HFFc6 (cell line): ENCODE measurements at regions not wholly inside any gene's neighbourhood (a gene's known extent, or its start where the extent isn't known, plus 50 kb on each side); places are given as distances from the start of the nearest gene placed in this dataset.

ENCODE experiments used
- DNase-seq: peaks from one replicate; pipeline ENCODE4 v3.0.0-alpha.2; 2018
- H3K27ac Mint-ChIP-seq: 2 replicates; pipeline ENCODE4 v1.8.0; 2020; ENCODE audit warnings: mild to moderate bottlenecking, mixed read lengths
- H3K27me3 Mint-ChIP-seq: 2 replicates; pipeline ENCODE4 v1.8.0; 2021; ENCODE audit warnings: mild to moderate bottlenecking, moderate library complexity, mixed read lengths; ENCODE audit not compliant: insufficient read depth
- H3K36me3 Mint-ChIP-seq: 2 replicates; pipeline ENCODE4 v1.8.0; 2021; ENCODE audit warnings: low read depth, mixed read lengths
- H3K4me1 Mint-ChIP-seq: 2 replicates; pipeline ENCODE4 v1.8.0; 2020; ENCODE audit warnings: low read depth, mixed read lengths
- H3K4me3 Mint-ChIP-seq: 2 replicates; pipeline ENCODE4 v1.8.0; 2020; ENCODE audit warnings: mild to moderate bottlenecking, moderate library complexity, mixed read lengths
- H3K9me3 Mint-ChIP-seq: 2 replicates; pipeline ENCODE4 v1.8.0; 2020; ENCODE audit warnings: mild to moderate bottlenecking, mixed read lengths
- TF ChIP-seq, protein P1 (sequence below): fragments of 200-600 bp; sonication (generic); IDR thresholded peaks from 2 replicates; pipeline ENCODE4 v1.5.0; 2021; ENCODE audit warnings: antibody characterized with exemption, mild to moderate bottlenecking

DNA sequence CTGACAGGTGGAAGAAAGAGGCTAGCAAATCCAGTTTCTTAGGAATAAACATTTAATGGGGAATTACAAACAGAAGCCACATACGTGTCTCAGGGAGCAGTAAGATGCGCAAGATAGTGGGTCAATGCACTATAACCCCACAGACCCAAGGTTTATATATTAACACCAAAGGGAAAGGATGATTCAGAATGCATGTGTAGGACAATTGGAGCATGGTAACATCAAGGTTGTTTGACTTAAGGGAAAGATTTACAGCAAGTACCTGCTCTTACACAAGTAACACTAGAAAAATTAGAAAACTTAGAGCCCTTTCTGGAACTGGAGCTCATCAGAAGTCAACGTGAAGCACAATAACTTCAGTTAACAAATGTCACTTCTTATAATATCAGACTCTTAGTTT, 161.1 kb upstream of the ZWINT start:
- H3K27me3 Mint-ChIP-seq, result no peaks in the 10 kb centered on the region
- TF ChIP-seq, protein P1, sequence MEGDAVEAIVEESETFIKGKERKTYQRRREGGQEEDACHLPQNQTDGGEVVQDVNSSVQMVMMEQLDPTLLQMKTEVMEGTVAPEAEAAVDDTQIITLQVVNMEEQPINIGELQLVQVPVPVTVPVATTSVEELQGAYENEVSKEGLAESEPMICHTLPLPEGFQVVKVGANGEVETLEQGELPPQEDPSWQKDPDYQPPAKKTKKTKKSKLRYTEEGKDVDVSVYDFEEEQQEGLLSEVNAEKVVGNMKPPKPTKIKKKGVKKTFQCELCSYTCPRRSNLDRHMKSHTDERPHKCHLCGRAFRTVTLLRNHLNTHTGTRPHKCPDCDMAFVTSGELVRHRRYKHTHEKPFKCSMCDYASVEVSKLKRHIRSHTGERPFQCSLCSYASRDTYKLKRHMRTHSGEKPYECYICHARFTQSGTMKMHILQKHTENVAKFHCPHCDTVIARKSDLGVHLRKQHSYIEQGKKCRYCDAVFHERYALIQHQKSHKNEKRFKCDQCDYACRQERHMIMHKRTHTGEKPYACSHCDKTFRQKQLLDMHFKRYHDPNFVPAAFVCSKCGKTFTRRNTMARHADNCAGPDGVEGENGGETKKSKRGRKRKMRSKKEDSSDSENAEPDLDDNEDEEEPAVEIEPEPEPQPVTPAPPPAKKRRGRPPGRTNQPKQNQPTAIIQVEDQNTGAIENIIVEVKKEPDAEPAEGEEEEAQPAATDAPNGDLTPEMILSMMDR, result no peak
- H3K4me1 Mint-ChIP-seq, result no peaks in the 10 kb centered on the region
- peaks cover 13% of the 10 kb centered on the region for H3K9me3 Mint-ChIP-seq
- no peak overlapping the region for H3K27ac Mint-ChIP-seq
- no peak for DNase-seq
- H3K36me3 Mint-ChIP-seq, result no peaks in the 10 kb centered on the region
- no peak overlapping the region for H3K4me3 Mint-ChIP-seq

DNA sequence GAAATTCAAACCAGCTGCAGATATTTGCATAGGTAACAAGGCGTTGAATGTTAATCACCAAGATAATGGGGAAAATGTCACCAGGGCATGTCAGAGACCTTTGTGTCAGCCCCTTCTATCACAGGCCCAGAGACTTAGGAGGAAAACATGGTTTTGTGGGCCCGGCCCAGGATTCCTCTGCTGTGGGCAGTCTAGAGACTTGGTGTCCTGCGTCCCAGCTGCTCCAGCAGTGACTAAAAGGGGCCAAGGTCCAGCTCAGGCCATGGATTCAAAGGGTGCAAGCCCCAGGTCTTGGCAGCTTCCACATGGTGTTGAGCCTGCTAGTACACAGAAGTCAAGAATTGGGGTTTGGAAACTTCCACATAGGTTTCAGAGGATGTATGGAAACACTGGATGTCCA, 147.5 kb upstream of the ZWINT start:
- TF ChIP-seq, protein P1, result no peak
- Mint-ChIP-seq H3K36me3 (no peaks in the 10 kb centered on the region), H3K4me3 (no peak overlapping the region), H3K9me3 (peaks cover 51% of the 10 kb centered on the region), H3K27ac (no peak overlapping the region), H3K27me3 (no peaks in the 10 kb centered on the region), H3K4me1 (no peaks in the 10 kb centered on the region)
- no peak for DNase-seq

DNA sequence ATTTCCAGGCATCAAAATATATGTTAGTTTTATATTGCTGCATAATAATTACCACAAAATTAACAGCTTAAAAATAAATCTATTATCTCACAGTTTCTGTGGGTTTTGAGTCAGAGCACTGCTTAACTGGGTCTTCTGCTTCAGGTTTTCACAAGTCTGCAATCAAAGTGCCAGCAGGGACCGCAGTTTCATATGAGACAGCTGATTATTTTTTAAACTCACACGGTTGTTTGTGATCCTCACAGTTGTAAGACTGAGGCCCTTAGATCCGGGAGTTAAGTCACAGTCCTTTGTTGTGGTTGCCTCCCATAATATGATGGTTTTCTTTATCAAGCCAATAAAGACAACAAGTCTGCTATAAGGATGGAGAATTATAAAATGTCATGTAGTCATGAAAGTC, 146.0 kb upstream of the ZWINT start:
- H3K9me3 Mint-ChIP-seq, result peaks cover 57% of the 10 kb centered on the region
- TF ChIP-seq, protein P1, result no peak
- no peak overlapping the region for H3K4me3 Mint-ChIP-seq
- DNase-seq, result no peak
- no peaks in the 10 kb centered on the region for H3K27me3 Mint-ChIP-seq
- no peaks in the 10 kb centered on the region for H3K36me3 Mint-ChIP-seq
- H3K4me1 Mint-ChIP-seq, result no peaks in the 10 kb centered on the region
- no peak overlapping the region for H3K27ac Mint-ChIP-seq

DNA sequence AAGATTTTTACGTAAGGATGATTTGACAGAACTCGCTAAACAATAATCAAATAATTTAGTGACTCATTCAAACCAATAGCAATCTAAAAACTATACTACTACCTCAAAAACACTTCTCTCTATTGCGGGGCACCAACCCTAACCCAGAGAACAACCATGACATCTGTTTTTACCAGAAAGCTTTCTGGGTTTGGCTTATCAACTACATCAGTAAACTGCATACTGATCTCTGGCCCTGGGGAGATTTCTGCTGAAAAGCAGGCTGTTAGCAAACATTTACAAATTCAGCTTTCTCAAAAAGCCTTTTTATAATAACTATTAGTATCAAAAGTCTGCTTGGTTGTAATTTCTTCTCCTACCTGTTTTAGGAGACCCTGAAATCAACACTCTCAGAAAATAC, 144.5 kb upstream of the ZWINT start:
- no peak for DNase-seq
- Mint-ChIP-seq H3K27ac (no peak overlapping the region), H3K27me3 (no peaks in the 10 kb centered on the region), H3K36me3 (no peaks in the 10 kb centered on the region), H3K4me1 (no peaks in the 10 kb centered on the region), H3K4me3 (no peak overlapping the region), H3K9me3 (peaks cover 48% of the 10 kb centered on the region)
- TF ChIP-seq, protein P1, result no peak

DNA sequence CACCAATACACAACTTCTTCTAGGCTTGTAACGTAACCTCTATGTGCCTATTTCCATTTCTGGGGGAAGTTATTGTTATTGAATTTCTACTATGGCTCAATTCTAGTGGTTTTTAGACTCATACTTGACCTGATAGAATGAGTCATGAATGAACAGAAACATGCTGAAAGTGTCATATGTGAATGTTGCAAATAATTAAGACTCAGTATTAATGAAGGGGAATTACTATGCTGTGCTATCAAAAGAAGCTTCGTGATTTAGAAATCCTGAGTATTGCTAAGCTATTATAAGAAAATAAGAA, 135.1 kb upstream of the ZWINT start:
- Mint-ChIP-seq H3K27me3 (no peaks in the 10 kb centered on the region), H3K27ac (no peak overlapping the region), H3K4me3 (no peak overlapping the region), H3K9me3 (no peaks in the 10 kb centered on the region; the same call in 1 of the 2 replicates), H3K4me1 (no peaks in the 10 kb centered on the region), H3K36me3 (no peaks in the 10 kb centered on the region)
- no peak for DNase-seq
- TF ChIP-seq, protein P1, result no peak

DNA sequence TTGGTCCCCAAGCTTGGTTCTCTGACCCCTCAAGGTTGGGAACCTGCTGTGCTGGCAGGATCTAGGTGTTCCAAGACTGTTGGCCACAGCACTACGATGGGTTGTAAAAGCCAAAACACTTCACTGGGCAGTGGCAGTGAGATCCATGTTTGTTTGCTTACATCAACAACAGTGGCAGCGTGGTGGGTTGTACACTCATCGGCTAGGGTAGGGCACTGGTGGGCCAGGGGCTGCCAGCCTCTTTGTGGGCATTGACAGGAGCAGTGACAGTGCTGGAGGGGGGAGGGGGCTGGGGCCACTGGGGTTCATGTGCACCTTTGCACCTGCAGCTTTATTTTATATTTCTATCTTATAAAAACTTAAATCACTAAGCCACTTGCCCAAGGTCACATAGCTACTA, 126.7 kb upstream of the ZWINT start:
- H3K27me3 Mint-ChIP-seq, result no peaks in the 10 kb centered on the region
- H3K4me3 Mint-ChIP-seq, result no peak overlapping the region
- H3K4me1 Mint-ChIP-seq, result no peaks in the 10 kb centered on the region
- no peak for DNase-seq
- H3K27ac Mint-ChIP-seq, result no peak overlapping the region
- peaks cover 23% of the 10 kb centered on the region for H3K9me3 Mint-ChIP-seq
- TF ChIP-seq, protein P1, result no peak
- no peaks in the 10 kb centered on the region for H3K36me3 Mint-ChIP-seq
